ENCODE measurements at regions not wholly inside any gene's neighbourhood (a gene's known extent, or its start where the extent isn't known, plus 50 kb on each side); places are given as distances from the start of the nearest gene placed in this dataset.
"Not testable (repeated sequence)": the region's sequence is repeated elsewhere in the genome, so short reads cannot be mapped to it uniquely, and the experiment has no call there.

DNA sequence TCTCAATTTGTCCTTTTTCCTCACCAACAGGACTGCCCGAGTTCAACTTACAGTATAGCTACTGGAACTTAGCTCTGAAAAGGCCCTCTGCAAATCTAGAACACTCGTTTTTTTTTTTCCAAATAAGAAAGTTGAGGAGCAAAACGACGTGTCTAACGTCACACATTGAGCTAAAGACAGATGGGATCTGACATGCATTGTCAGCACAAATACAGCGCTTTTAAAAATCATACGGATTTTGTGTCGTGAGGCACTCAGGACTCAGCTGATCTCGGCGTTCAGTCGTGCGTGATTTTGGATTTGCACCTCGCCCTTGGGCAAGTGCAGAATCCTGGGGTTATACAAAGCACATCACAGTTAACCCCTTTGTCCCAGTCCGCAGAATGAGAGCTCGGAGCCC, 94.7 kb upstream of the ZNF322 start:
- peaks cover 48% of the 10 kb centered on the region for H3K27me3 Mint-ChIP-seq (ENCODE audit: low read depth)
- no peak overlapping the region for H2BK5ac ChIP-seq (ENCODE audit: insufficient read length, low read length)
- no peak overlapping the region for H4K91ac ChIP-seq (ENCODE audit: insufficient read length, low read depth, low read length)
- no peak overlapping the region for H2AK5ac ChIP-seq (ENCODE audit: insufficient read length, low read length)
- no peak overlapping the region for H3K27ac ChIP-seq (ENCODE audit: insufficient read length, low read depth, low read length)
- H2BK120ac ChIP-seq (ENCODE audit: low read depth, low read length, poor library complexity, severe bottlenecking) = no peak overlapping the region
- no peaks in the 10 kb centered on the region for H3K23me2 ChIP-seq (ENCODE audit: insufficient read length, low read depth, low read length, poor library complexity, severe bottlenecking)
- no peak overlapping the region for H3K14ac ChIP-seq (ENCODE audit: insufficient read depth, low read length)
- peak overlapping the region; percentile 23 for H3K4me2 ChIP-seq (ENCODE audit: insufficient read depth, insufficient read length, low read length)
- no peak overlapping the region for H2BK20ac ChIP-seq (ENCODE audit: low read depth, low read length, poor library complexity, severe bottlenecking)
- H3K4me1 Mint-ChIP-seq = peaks cover 6 to 10% of the 10 kb centered on the region in 2 experiments
- TF ChIP-seq, protein P1, sequence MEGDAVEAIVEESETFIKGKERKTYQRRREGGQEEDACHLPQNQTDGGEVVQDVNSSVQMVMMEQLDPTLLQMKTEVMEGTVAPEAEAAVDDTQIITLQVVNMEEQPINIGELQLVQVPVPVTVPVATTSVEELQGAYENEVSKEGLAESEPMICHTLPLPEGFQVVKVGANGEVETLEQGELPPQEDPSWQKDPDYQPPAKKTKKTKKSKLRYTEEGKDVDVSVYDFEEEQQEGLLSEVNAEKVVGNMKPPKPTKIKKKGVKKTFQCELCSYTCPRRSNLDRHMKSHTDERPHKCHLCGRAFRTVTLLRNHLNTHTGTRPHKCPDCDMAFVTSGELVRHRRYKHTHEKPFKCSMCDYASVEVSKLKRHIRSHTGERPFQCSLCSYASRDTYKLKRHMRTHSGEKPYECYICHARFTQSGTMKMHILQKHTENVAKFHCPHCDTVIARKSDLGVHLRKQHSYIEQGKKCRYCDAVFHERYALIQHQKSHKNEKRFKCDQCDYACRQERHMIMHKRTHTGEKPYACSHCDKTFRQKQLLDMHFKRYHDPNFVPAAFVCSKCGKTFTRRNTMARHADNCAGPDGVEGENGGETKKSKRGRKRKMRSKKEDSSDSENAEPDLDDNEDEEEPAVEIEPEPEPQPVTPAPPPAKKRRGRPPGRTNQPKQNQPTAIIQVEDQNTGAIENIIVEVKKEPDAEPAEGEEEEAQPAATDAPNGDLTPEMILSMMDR (conservative IDR thresholded peaks at IDR 0.05) = no peak
- no peaks in the 10 kb centered on the region for H3K79me2 ChIP-seq (ENCODE audit: insufficient read depth, low read length)
- H3K27ac Mint-ChIP-seq = no peak overlapping the region
- H3K56ac ChIP-seq (ENCODE audit: insufficient read length, low read depth, low read length) = no peak overlapping the region
- WGBS (ENCODE audit: extremely low coverage, insufficient read length, low lambda C conversion rate) = no CpG with 5 or more reads among the region's 15 CpGs
- no peaks in the 10 kb centered on the region for H3K36me3 Mint-ChIP-seq (ENCODE audit: insufficient read depth in 1 of 3, low read depth in 3 of 3)
- no peak overlapping the region for H4K5ac ChIP-seq (ENCODE audit: insufficient read length, low read depth, low read length)
- DNase-seq = no peak
- H3K4me1 ChIP-seq (ENCODE audit: insufficient read depth, low read length) = no peaks in the 10 kb centered on the region
- H3K9me3 ChIP-seq (ENCODE audit: control insufficient read depth, low read depth, low read length) = no peaks in the 10 kb centered on the region
- no peak overlapping the region for H3K23ac ChIP-seq (ENCODE audit: insufficient read length, low read depth, low read length)
- no peak overlapping the region for H3T11ph ChIP-seq (ENCODE audit: low read length)
- H3K27me3 ChIP-seq (ENCODE audit: insufficient read depth, low read length) = peaks cover 8% of the 10 kb centered on the region
- H3K18ac ChIP-seq (ENCODE audit: insufficient read length, low read depth, low read length) = no peak overlapping the region
- H3K4me3 Mint-ChIP-seq = peak overlapping the region; percentile 86 to 90
- H3K4ac ChIP-seq (ENCODE audit: low read depth, low read length) = no peak overlapping the region
- no peak overlapping the region for H2BK15ac ChIP-seq (ENCODE audit: low read depth, low read length)
- H3K9ac ChIP-seq (ENCODE audit: extremely low read depth, insufficient read length, low read length) = no peak overlapping the region
- H2BK12ac ChIP-seq (ENCODE audit: insufficient read length, low read depth, low read length) = no peak overlapping the region
- H3K79me1 ChIP-seq (ENCODE audit: insufficient read depth, low read depth, low read length, poor library complexity, severe bottlenecking) = no peaks in the 10 kb centered on the region
- H2AFZ ChIP-seq (ENCODE audit: low read length) = no peak overlapping the region
- H3K9me3 Mint-ChIP-seq = peaks cover 0 to 2% of the 10 kb centered on the region in 2 experiments; a peak in 2 of 5 replicates
- H4K8ac ChIP-seq (replicated peaks; ENCODE audit: insufficient read length, low read depth, low read length) = no peak overlapping the region
- H4K20me1 ChIP-seq (ENCODE audit: control insufficient read depth, insufficient read depth, insufficient read length) = no peaks in the 10 kb centered on the region

DNA sequence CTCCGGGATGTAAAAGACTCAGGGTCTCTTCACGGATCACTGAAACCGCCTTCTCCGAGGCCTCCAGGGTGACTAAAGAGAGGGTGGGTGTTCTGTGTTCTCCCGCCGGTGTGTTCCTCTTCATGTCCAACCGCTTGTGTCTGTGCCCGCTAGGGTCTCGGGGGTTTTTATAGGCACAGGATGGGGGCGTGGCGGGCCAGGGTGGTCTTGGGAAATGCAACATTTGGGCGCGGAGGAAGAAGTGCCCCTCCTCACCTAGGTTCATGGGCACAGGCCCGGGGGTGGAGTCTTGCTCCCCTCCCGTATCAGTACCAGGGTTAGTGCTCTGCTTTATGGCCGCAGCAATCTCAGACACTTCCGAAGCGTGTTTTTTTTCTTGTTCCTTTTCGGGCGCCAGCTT, 95.3 kb upstream of the ZNF322 start:
- Mint-ChIP-seq H3K4me3 (peak overlapping the region; percentile 86 to 90), H3K27me3 (ENCODE audit: low read depth) (peaks cover 52% of the 10 kb centered on the region)
- H3K14ac ChIP-seq (ENCODE audit: insufficient read depth, low read length); H3K27me3 ChIP-seq (ENCODE audit: insufficient read depth, low read length); H3K79me2 ChIP-seq (ENCODE audit: insufficient read depth, low read length); H3K18ac ChIP-seq (ENCODE audit: insufficient read length, low read depth, low read length); H2BK5ac ChIP-seq (ENCODE audit: insufficient read length, low read length); H3K9me3 Mint-ChIP-seq; H4K20me1 ChIP-seq (ENCODE audit: control insufficient read depth, insufficient read depth, insufficient read length); H3K36me3 Mint-ChIP-seq (ENCODE audit: insufficient read depth in 1 of 3, low read depth in 3 of 3); H3K4ac ChIP-seq (ENCODE audit: low read depth, low read length); H2BK20ac ChIP-seq (ENCODE audit: low read depth, low read length, poor library complexity, severe bottlenecking); H4K8ac ChIP-seq (replicated peaks; ENCODE audit: insufficient read length, low read depth, low read length); H2AK5ac ChIP-seq (ENCODE audit: insufficient read length, low read length); H2AFZ ChIP-seq (ENCODE audit: low read length); H4K91ac ChIP-seq (ENCODE audit: insufficient read length, low read depth, low read length); H4K5ac ChIP-seq (ENCODE audit: insufficient read length, low read depth, low read length); H3K23ac ChIP-seq (ENCODE audit: insufficient read length, low read depth, low read length); H3K23me2 ChIP-seq (ENCODE audit: insufficient read length, low read depth, low read length, poor library complexity, severe bottlenecking); H3K79me1 ChIP-seq (ENCODE audit: insufficient read depth, low read depth, low read length, poor library complexity, severe bottlenecking); H3K27ac ChIP-seq (ENCODE audit: insufficient read length, low read depth, low read length); H2BK12ac ChIP-seq (ENCODE audit: insufficient read length, low read depth, low read length); H3K4me1 Mint-ChIP-seq; H3K27ac Mint-ChIP-seq; H3K9me3 ChIP-seq (ENCODE audit: control insufficient read depth, low read depth, low read length); H3K9ac ChIP-seq (ENCODE audit: extremely low read depth, insufficient read length, low read length); H3T11ph ChIP-seq (ENCODE audit: low read length); H3K56ac ChIP-seq (ENCODE audit: insufficient read length, low read depth, low read length); H2BK120ac ChIP-seq (ENCODE audit: low read depth, low read length, poor library complexity, severe bottlenecking); H2BK15ac ChIP-seq (ENCODE audit: low read depth, low read length); H3K4me1 ChIP-seq (ENCODE audit: insufficient read depth, low read length): not testable (repeated sequence)
- peak; percentile 48 for DNase-seq
- no CpG with 5 or more reads among the region's 20 CpGs for WGBS (ENCODE audit: extremely low coverage, insufficient read length, low lambda C conversion rate)
- H3K4me2 ChIP-seq (ENCODE audit: insufficient read depth, insufficient read length, low read length) = peak overlapping the region; percentile 23
